Panc1 (cell line): ENCODE measurements at regions not wholly inside any gene's neighbourhood (a gene's known extent, or its start where the extent isn't known, plus 50 kb on each side); places are given as distances from the start of the nearest gene placed in this dataset.

Experiments
- ATAC-seq: fragments of 200-7000 bp; cut with Tn5 transposase; 2 replicates; pipeline ENCODE4 v1.9.1; 2020; ENCODE audit warnings: mild to moderate bottlenecking, moderate library complexity
- BruUV-seq: library from RNA; stranded (reverse); fragments of 400-500 nt; replicated peaks from 2 replicates; lab custom pipeline; 2021; lab: Mats Ljungman, UMichigan
- CTCF ChIA-PET: fragments of 300-600 bp; sonication (Branson Sonifier 250); formaldehyde crosslinking; loops from one replicate; lab custom pipeline; 2022; ENCODE audit warnings: antibody characterized with exemption; lab: Charles Lee
- POLR2A ChIA-PET: fragments of 300-600 bp; sonication (Branson Sonifier 250); formaldehyde crosslinking; loops from one replicate; lab custom pipeline; 2022; ENCODE audit warnings: antibody characterized with exemption; lab: Charles Lee
- DNase-seq: peaks from one replicate; pipeline ENCODE4 v3.0.0-alpha.2; 2010; ENCODE audit warnings: low read depth, low spot score
- H3K27ac ChIP-seq: 2 replicates; pipeline ENCODE4 v1.5.1; 2011; ENCODE audit warnings: mild to moderate bottlenecking, low read length, inconsistent platforms
- H3K27me3 ChIP-seq: fragments of 200-500 bp; sonication (Bioruptor generic); 2 replicates; pipeline ENCODE4 v1.6.0; 2014; ENCODE audit warnings: low read length, inconsistent platforms; ENCODE audit not compliant: control insufficient read depth, insufficient read depth
- H3K36me3 ChIP-seq: fragments of 200-500 bp; sonication (Bioruptor generic); 2 replicates; pipeline ENCODE4 v1.5.1; 2014; ENCODE audit warnings: inconsistent platforms, mild to moderate bottlenecking, low read length, moderate library complexity; ENCODE audit not compliant: control insufficient read depth, insufficient read depth
- H3K4me1 ChIP-seq: 2 replicates; pipeline ENCODE4 v1.5.1; 2011; ENCODE audit warnings: inconsistent platforms, mild to moderate bottlenecking, low read length, moderate library complexity; ENCODE audit not compliant: control insufficient read depth, insufficient read depth
- H3K4me3 ChIP-seq, 2 experiments: 2 replicates each; pipeline ENCODE4 v1.5.1; 2011 to 2012; ENCODE audit warnings: low read depth in 2 of 2, low read length in 2 of 2, mild to moderate bottlenecking in 2 of 2, inconsistent platforms in 1 of 2, moderate library complexity in 1 of 2
- H3K9me3 ChIP-seq: fragments of 200-500 bp; sonication (Bioruptor generic); 2 replicates; pipeline ENCODE4 v1.5.1; 2014; ENCODE audit warnings: low read depth, mild to moderate bottlenecking, inconsistent platforms, low read length, moderate library complexity; ENCODE audit not compliant: control insufficient read depth, insufficient read depth
- CTCF ChIP-seq: fragments of 450-650 bp; IDR thresholded peaks from 2 replicates; pipeline ENCODE4 v1.5.1; 2017; ENCODE audit warnings: mild to moderate bottlenecking
- POLR2AphosphoS5 ChIP-seq: IDR thresholded peaks from 2 replicates; pipeline ENCODE4 v1.6.1; 2012; ENCODE audit warnings: mild to moderate bottlenecking, low read depth, low read length, moderate library complexity
- SIN3A ChIP-seq: IDR thresholded peaks from 2 replicates; pipeline ENCODE4 v1.6.1; 2012; ENCODE audit warnings: low read depth, mild to moderate bottlenecking, low read length, moderate library complexity, borderline replicate concordance; ENCODE audit not compliant: insufficient read depth
- TCF7L2 ChIP-seq: IDR thresholded peaks from 2 replicates; pipeline ENCODE4 v1.6.1; 2011; ENCODE audit warnings: mild to moderate bottlenecking, low read depth, low read length, inconsistent platforms
- in situ Hi-C: cut with HindIII; loops from 2 replicates; pipeline ENCODE4 v1.10.0; 2016; ENCODE audit warnings: low sequenced_read_pairs, low pct_unique_long_range_greater_than_20kb
- intact Hi-C: fragments of 100-400 bp; cut with micrococcal nuclease; formaldehyde crosslinking; loops from one replicate; pipeline ENCODE4 v1.10.0; 2022; ENCODE audit not compliant: unreplicated experiment
- TF ChIP-seq, protein P1 (sequence below), 2 experiments: IDR thresholded peaks; 2 replicates each; pipeline ENCODE4 v1.6.1; 2011 to 2012; ENCODE audit warnings: low read depth in 2 of 2, control low read depth in 1 of 2, low read length in 1 of 2, mild to moderate bottlenecking in 1 of 2, moderate library complexity in 1 of 2; ENCODE audit not compliant: insufficient read depth in 1 of 2

DNA sequence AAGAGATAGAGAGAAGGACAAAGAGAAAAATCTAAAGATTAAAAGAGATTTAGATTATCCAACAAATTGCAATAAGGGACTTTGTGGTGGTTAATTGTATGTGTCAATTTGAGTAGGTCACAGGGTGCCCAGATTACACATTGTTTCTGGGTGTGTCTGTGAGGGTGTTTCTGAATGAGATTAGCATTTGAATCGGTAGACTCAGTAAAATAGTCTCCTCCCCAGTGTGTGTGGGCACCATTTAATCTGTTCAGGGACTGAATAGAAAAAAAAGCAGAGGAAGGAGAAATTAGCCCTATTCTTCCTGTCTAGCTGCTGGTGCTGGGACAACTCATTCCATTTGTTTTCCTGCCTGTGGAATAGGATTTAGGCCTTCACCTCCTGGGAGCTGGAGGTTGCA, 339.8 kb upstream of the EPHA4 start:
- no peaks in the 10 kb centered on the region for H3K4me1 ChIP-seq
- in situ Hi-C loops (no loop called here), intact Hi-C loops (no loop called here)
- no peak for DNase-seq
- H3K27me3 ChIP-seq = no peaks in the 10 kb centered on the region
- TF ChIP-seq SIN3A (no peak), POLR2AphosphoS5 (no peak), CTCF (no peak), TCF7L2 (no peak)
- TF ChIP-seq, protein P1, sequence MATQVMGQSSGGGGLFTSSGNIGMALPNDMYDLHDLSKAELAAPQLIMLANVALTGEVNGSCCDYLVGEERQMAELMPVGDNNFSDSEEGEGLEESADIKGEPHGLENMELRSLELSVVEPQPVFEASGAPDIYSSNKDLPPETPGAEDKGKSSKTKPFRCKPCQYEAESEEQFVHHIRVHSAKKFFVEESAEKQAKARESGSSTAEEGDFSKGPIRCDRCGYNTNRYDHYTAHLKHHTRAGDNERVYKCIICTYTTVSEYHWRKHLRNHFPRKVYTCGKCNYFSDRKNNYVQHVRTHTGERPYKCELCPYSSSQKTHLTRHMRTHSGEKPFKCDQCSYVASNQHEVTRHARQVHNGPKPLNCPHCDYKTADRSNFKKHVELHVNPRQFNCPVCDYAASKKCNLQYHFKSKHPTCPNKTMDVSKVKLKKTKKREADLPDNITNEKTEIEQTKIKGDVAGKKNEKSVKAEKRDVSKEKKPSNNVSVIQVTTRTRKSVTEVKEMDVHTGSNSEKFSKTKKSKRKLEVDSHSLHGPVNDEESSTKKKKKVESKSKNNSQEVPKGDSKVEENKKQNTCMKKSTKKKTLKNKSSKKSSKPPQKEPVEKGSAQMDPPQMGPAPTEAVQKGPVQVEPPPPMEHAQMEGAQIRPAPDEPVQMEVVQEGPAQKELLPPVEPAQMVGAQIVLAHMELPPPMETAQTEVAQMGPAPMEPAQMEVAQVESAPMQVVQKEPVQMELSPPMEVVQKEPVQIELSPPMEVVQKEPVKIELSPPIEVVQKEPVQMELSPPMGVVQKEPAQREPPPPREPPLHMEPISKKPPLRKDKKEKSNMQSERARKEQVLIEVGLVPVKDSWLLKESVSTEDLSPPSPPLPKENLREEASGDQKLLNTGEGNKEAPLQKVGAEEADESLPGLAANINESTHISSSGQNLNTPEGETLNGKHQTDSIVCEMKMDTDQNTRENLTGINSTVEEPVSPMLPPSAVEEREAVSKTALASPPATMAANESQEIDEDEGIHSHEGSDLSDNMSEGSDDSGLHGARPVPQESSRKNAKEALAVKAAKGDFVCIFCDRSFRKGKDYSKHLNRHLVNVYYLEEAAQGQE (IDR thresholded peaks at IDR 0.05; ENCODE audit: insufficient read depth in 1 of 2, low read depth in 2 of 2, low read length in 1 of 2) = no peak
- H3K27ac ChIP-seq = no peak overlapping the region
- POLR2A ChIA-PET = no interaction called here
- no peaks in the 10 kb centered on the region for H3K9me3 ChIP-seq
- no TSS peak for BruUV-seq
- CTCF ChIA-PET = no interaction called here
- no peaks in the 10 kb centered on the region for H3K36me3 ChIP-seq
- no peak overlapping the region for H3K4me3 ChIP-seq
- no peak for ATAC-seq

- intact Hi-C loops (no loop called here), in situ Hi-C loops (no loop called here)
- CTCF ChIA-PET = no interaction called here
- H3K27me3 ChIP-seq = no peaks in the 10 kb centered on the region
- H3K9me3 ChIP-seq = no peaks in the 10 kb centered on the region
- POLR2A ChIA-PET = no interaction called here
- H3K36me3 ChIP-seq = no peaks in the 10 kb centered on the region
- H3K4me3 ChIP-seq = no peak overlapping the region
- DNase-seq (no peak), ATAC-seq (no peak)
- no peak overlapping the region for H3K27ac ChIP-seq
- no TSS peak for BruUV-seq
- TF ChIP-seq TCF7L2 (no peak), CTCF (no peak), POLR2AphosphoS5 (no peak), SIN3A (no peak)
- TF ChIP-seq, protein P1 (IDR thresholded peaks at IDR 0.05; ENCODE audit: insufficient read depth in 1 of 2, low read depth in 2 of 2, low read length in 1 of 2) = no peak
- H3K4me1 ChIP-seq = no peaks in the 10 kb centered on the region
Observed at GRCh38 chr2:221911321-221911720, 339.2 kb upstream of the EPHA4 start.
